ENCODE measurements at regions not wholly inside any gene's neighbourhood (a gene's known extent, or its start where the extent isn't known, plus 50 kb on each side); places are given as distances from the start of the nearest gene placed in this dataset.
"Not testable (repeated sequence)": the region's sequence is repeated elsewhere in the genome, so short reads cannot be mapped to it uniquely, and the experiment has no call there.

DNA sequence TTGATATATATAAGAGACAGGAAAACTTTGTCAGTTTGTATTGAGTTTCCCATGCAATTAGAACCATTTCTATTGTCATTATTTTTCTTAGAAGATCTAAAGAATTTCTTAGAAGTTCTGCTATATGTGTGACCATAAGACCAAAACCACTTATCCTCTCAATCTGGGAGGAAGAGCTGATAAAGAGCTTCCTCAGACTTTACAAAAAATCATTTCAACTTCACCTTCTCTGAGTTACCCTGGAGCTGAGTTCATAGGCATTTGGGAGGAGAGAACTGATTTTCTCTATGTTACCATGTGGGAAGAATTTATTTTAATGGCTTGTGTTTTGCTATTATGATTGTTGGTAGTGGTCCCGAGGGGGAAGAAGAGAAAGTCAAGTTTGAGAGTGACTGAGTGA lies 329.3 kb downstream of the GPD2 start:
- ATAC-seq, result no peak
- no peaks in the 10 kb centered on the region for H3K27me3 ChIP-seq
- no peak overlapping the region for H3K27ac ChIP-seq
- intact Hi-C loops (cut with DNase I), result no loop called here
- no peak overlapping the region for H3K4me3 ChIP-seq
- no peaks in the 10 kb centered on the region for H3K36me3 ChIP-seq (replicated peaks in 1 of 2; ENCODE audit: insufficient read depth in 1 of 2, low read depth in 2 of 2)
- no peaks in the 10 kb centered on the region for H3K4me1 ChIP-seq
- no peak for DNase-seq
- 53 to 61% methylated on average over 1 of the region's 1 CpG for WGBS, 2 donors
- TF ChIP-seq CTCF (IDR thresholded peaks at IDR 0.05) (no peak), POLR2A (IDR thresholded peaks at IDR 0.05) (no peak)
- H3K9me3 ChIP-seq, result no peaks in the 10 kb centered on the region

GRCh38 chr2:156769802-156770201 lies 333.6 kb downstream of the GPD2 start:
- H3K4me3 ChIP-seq, result no peak overlapping the region
- no peaks in the 10 kb centered on the region for H3K4me1 ChIP-seq
- H3K36me3 ChIP-seq (replicated peaks in 1 of 2; ENCODE audit: insufficient read depth in 1 of 2, low read depth in 2 of 2), result no peaks in the 10 kb centered on the region
- TF ChIP-seq POLR2A (IDR thresholded peaks at IDR 0.05) (no peak), CTCF (IDR thresholded peaks at IDR 0.05) (no peak)
- DNase-seq, result no peak
- intact Hi-C loops (cut with DNase I), result no loop called here
- H3K27ac ChIP-seq, result no peak overlapping the region
- no peaks in the 10 kb centered on the region for H3K27me3 ChIP-seq
- no peaks in the 10 kb centered on the region for H3K9me3 ChIP-seq
- WGBS, 2 donors, result 43 to 67% methylated on average over 1 of the region's 1 CpG
- ATAC-seq, result no peak

DNA sequence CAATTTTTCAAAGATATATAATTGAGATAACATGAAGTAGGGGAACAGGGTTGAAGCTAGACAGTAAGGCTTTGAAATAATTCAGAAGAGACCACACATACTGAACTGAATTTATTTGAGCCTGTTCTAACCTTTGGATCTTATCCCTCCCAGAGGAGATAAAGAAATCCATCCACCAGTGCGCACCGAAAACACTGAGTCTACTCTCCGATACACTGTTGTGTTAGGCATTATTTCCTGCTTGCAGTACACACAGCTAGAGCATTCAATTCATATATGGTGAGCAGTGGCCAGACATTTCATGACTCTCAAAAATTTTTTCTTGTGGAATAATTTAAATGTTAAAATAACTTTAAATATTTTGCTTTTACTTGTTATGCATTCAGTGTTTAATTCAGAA lies 342.7 kb downstream of the GPD2 start:
- intact Hi-C loops (cut with DNase I), result no loop called here
- Histone ChIP-seq H3K36me3 (replicated peaks in 1 of 2; ENCODE audit: insufficient read depth in 1 of 2, low read depth in 2 of 2) (no peaks in the 10 kb centered on the region), H3K27ac (no peak overlapping the region), H3K27me3 (no peaks in the 10 kb centered on the region), H3K9me3 (no peaks in the 10 kb centered on the region), H3K4me3 (no peak overlapping the region), H3K4me1 (no peaks in the 10 kb centered on the region)
- 86 to 93% methylated on average over 3 of the region's 3 CpGs for WGBS, 2 donors
- ATAC-seq, result no peak
- no peak for TF ChIP-seq CTCF (IDR thresholded peaks at IDR 0.05)
- TF ChIP-seq POLR2A (IDR thresholded peaks at IDR 0.05), result no peak
- no peak for DNase-seq

GRCh38 chr2:156779416-156780120 lies 343.4 kb downstream of the GPD2 start:
- DNase-seq, result no peak
- WGBS, 2 donors, result 83 to 84% methylated on average over 2 of the region's 2 CpGs
- intact Hi-C loops (cut with DNase I), result no loop called here

GRCh38 chr2:156781677-156782076 lies 345.5 kb downstream of the GPD2 start:
- H3K27me3 ChIP-seq; H3K27ac ChIP-seq; intact Hi-C loops (cut with DNase I); H3K4me1 ChIP-seq; DNase-seq; ATAC-seq; H3K4me3 ChIP-seq; H3K36me3 ChIP-seq (replicated peaks in 1 of 2; ENCODE audit: insufficient read depth in 1 of 2, low read depth in 2 of 2); H3K9me3 ChIP-seq: not testable (repeated sequence)
- WGBS, 2 donors, result 30 to 33% methylated on average over 2 of the region's 2 CpGs

More at GRCh38 chr2:156779416-156780120, 343.4 kb downstream of the GPD2 start:
- no peaks in the 10 kb centered on the region for H3K4me1 ChIP-seq
- no peaks in the 10 kb centered on the region for H3K27me3 ChIP-seq
- no peak overlapping the region for H3K4me3 ChIP-seq
- no peak for ATAC-seq
- no peak for TF ChIP-seq POLR2A (IDR thresholded peaks at IDR 0.05)
- no peak for TF ChIP-seq CTCF (IDR thresholded peaks at IDR 0.05)
- H3K36me3 ChIP-seq (replicated peaks in 1 of 2; ENCODE audit: insufficient read depth in 1 of 2, low read depth in 2 of 2), result no peaks in the 10 kb centered on the region
- H3K27ac ChIP-seq, result no peak overlapping the region
- no peaks in the 10 kb centered on the region for H3K9me3 ChIP-seq
